Peyer's patch (tissue), 4 donors: ENCODE measurements at regions not wholly inside any gene's neighbourhood (a gene's known extent, or its start where the extent isn't known, plus 50 kb on each side); places are given as distances from the start of the nearest gene placed in this dataset.

Experiments
- DNase-seq, 3 donors: peaks; one replicate each; pipeline ENCODE4 v3.0.0-alpha.2; 2017 to 2019
- H3K27ac ChIP-seq, 4 donors: fragments of 200-600 bp; sonication (generic); one replicate each; pipeline ENCODE4 v1.5.1; 2016 to 2019
- H3K27me3 ChIP-seq, 2 donors: fragments of 200-600 bp; sonication (generic); one replicate each; pipeline ENCODE4 v1.5.1; 2019
- H3K36me3 ChIP-seq, 3 donors: fragments of 200-600 bp; sonication (generic); one replicate each; pipeline ENCODE4 v1.5.1; 2016 to 2019
- H3K4me1 ChIP-seq, 4 donors: fragments of 200-600 bp; sonication (generic); one replicate each; pipeline ENCODE4 v1.5.1; 2016 to 2019
- H3K4me3 ChIP-seq, 4 donors: fragments of 200-600 bp; sonication (generic); 1 replicate in 3 of 4; 2 replicates in 1 of 4; pipeline ENCODE4 v1.5.1; 2016 to 2019; ENCODE audit warnings: mild to moderate bottlenecking in 1 of 4
- H3K9me3 ChIP-seq, 4 donors: fragments of 200-600 bp; sonication (generic); one replicate each; pipeline ENCODE4 v1.5.1; 2016 to 2019; ENCODE audit warnings: mild to moderate bottlenecking in 1 of 4
- POLR2A ChIP-seq, 2 donors: fragments of 450-650 bp; IDR thresholded peaks; one replicate each; pipeline ENCODE4 v1.5.1; 2017; ENCODE audit warnings: antibody characterized with exemption in 2 of 2, mild to moderate bottlenecking in 2 of 2, moderate library complexity in 2 of 2
- TF ChIP-seq, protein P1 (sequence below), 6 experiments: fragments of 450-650 bp in 4 of 6; fragments of 200-600 bp in 2 of 6; sonication (generic) in 1 of 6; IDR thresholded peaks; one replicate each; pipeline ENCODE4 v1.5.1; 2017 to 2019; ENCODE audit warnings: antibody characterized with exemption in 6 of 6, mild to moderate bottlenecking in 3 of 6, moderate library complexity in 1 of 6

DNA sequence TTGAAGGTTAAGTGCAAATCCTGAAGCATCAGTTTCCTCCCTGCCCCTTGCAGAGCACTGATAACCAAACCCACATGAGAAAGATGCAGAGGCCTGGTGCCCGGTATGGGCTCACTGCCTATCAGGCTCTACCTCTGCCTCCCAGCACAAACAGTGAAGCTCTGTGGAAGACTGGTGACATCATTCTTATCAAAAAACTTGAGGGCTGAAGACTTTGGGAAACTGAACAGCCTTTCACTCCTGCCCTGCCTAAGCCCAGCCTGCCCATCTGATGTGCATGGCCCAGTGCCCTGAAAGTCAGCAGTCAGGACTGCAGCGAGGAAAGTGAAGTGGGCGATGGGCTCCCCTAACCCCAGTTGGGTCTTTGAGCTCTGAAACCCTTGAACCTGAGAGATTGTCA lies 174.8 kb upstream of the ARL4C start:
- no peak for DNase-seq
- Histone ChIP-seq H3K36me3 (no peaks in the 10 kb centered on the region), H3K4me1 (no peaks in the 10 kb centered on the region), H3K27me3 (no peaks in the 10 kb centered on the region), H3K9me3 (no peaks in the 10 kb centered on the region), H3K27ac (no peak overlapping the region), H3K4me3 (no peak overlapping the region)
- no peak for TF ChIP-seq POLR2A (IDR thresholded peaks at IDR 0.05)
- TF ChIP-seq, protein P1, sequence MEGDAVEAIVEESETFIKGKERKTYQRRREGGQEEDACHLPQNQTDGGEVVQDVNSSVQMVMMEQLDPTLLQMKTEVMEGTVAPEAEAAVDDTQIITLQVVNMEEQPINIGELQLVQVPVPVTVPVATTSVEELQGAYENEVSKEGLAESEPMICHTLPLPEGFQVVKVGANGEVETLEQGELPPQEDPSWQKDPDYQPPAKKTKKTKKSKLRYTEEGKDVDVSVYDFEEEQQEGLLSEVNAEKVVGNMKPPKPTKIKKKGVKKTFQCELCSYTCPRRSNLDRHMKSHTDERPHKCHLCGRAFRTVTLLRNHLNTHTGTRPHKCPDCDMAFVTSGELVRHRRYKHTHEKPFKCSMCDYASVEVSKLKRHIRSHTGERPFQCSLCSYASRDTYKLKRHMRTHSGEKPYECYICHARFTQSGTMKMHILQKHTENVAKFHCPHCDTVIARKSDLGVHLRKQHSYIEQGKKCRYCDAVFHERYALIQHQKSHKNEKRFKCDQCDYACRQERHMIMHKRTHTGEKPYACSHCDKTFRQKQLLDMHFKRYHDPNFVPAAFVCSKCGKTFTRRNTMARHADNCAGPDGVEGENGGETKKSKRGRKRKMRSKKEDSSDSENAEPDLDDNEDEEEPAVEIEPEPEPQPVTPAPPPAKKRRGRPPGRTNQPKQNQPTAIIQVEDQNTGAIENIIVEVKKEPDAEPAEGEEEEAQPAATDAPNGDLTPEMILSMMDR (IDR thresholded peaks at IDR 0.05): no peak

DNA sequence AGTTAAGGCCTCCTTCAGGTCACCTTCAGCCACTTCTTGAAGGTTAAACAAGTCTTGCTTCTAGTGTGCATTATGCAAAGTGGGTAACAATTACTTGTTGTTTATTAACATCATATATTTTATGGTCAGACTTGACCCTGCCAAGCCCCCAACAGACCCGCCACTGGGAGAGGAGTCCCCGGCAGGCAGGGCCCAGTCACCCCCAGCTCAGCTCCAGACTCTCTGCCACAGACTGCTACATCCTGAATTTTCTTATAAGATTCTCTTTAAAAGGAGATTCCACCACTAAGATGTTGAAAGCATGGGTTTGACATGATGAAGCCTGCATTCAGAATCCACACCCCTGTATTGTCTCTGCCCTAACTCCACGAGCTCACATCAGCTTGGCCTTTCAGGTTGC lies 174.3 kb upstream of the ARL4C start:
- H3K27me3 ChIP-seq: no peaks in the 10 kb centered on the region
- no peak overlapping the region for H3K4me3 ChIP-seq
- H3K4me1 ChIP-seq: no peaks in the 10 kb centered on the region
- H3K9me3 ChIP-seq: no peaks in the 10 kb centered on the region
- no peak for DNase-seq
- no peak overlapping the region for H3K27ac ChIP-seq
- TF ChIP-seq POLR2A (IDR thresholded peaks at IDR 0.05): no peak
- TF ChIP-seq, protein P1 (IDR thresholded peaks at IDR 0.05): no peak
- H3K36me3 ChIP-seq: no peaks in the 10 kb centered on the region

DNA sequence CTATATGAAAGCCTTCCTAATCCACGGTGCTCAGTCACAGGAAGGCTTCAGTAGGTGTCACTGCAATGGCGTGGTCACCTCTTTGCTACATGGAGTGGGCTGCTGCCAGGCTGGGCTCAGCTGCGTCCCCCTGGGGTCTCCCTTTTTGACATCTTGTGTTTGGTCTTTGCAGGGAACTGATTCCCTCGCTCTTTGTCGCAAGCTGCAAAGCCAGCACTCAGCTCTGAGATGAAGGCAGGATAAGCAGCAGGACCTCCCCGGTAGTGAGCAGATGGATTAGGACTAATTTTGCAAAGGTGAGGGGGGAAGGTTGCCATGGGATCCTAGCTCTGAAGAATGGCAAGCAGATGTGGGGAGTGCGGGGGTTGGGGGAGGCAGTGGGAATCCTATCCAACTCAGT lies 173.9 kb upstream of the ARL4C start:
- Histone ChIP-seq H3K27ac (no peak overlapping the region), H3K4me1 (no peaks in the 10 kb centered on the region), H3K4me3 (no peak overlapping the region), H3K36me3 (no peaks in the 10 kb centered on the region), H3K27me3 (no peaks in the 10 kb centered on the region), H3K9me3 (no peaks in the 10 kb centered on the region)
- DNase-seq: no peak
- TF ChIP-seq, protein P1 (IDR thresholded peaks at IDR 0.05): no peak
- TF ChIP-seq POLR2A (IDR thresholded peaks at IDR 0.05): no peak

DNA sequence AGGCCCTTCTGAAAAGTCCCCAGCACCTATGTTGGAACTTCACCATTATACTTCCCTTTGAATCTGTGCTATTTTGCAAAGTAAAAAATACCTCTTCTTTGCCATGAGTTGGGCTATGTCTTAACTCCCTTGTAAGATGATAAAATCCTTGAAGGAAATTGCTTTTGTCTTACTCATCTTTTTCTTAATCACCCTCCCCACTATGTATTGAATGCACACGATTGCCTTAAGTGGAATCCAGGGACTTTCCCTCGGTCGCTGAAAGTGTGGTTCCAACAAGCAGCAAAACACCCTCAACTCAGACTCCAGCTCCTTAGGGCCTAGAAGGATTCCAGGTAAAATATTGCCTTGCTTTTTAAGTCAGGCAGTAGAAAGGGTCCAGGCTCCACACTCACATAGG lies 173.2 kb upstream of the ARL4C start:
- DNase-seq: no peak
- H3K27ac ChIP-seq: no peak overlapping the region
- no peaks in the 10 kb centered on the region for H3K36me3 ChIP-seq
- H3K27me3 ChIP-seq: no peaks in the 10 kb centered on the region
- H3K4me3 ChIP-seq: no peak overlapping the region
- H3K4me1 ChIP-seq: no peaks in the 10 kb centered on the region
- no peak for TF ChIP-seq POLR2A (IDR thresholded peaks at IDR 0.05)
- TF ChIP-seq, protein P1 (IDR thresholded peaks at IDR 0.05): no peak
- H3K9me3 ChIP-seq: no peaks in the 10 kb centered on the region

DNA sequence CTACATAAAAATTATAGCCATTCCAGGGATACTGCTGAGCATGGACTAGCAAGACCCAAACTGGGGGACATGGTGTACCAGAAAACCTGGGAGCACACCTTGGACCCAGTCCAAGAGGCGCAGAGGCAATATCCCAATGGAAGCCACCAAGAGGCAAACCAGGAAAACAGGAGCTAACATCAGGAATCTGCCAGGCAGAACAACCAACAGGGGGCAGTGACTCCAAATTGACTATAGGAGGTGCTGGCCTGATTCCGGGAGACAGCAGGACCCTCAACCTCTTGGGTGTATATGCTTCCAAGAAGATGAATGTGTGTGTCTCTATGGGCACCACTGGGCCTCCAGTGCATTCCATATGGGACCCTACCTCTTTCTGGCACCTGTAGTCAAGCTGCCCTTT lies 172.7 kb upstream of the ARL4C start:
- no peaks in the 10 kb centered on the region for H3K36me3 ChIP-seq
- H3K27me3 ChIP-seq: no peaks in the 10 kb centered on the region
- TF ChIP-seq, protein P1 (IDR thresholded peaks at IDR 0.05): no peak
- TF ChIP-seq POLR2A (IDR thresholded peaks at IDR 0.05): no peak
- H3K4me3 ChIP-seq: no peak overlapping the region
- H3K4me1 ChIP-seq: no peaks in the 10 kb centered on the region
- no peaks in the 10 kb centered on the region for H3K9me3 ChIP-seq
- DNase-seq: no peak
- H3K27ac ChIP-seq: no peak overlapping the region

DNA sequence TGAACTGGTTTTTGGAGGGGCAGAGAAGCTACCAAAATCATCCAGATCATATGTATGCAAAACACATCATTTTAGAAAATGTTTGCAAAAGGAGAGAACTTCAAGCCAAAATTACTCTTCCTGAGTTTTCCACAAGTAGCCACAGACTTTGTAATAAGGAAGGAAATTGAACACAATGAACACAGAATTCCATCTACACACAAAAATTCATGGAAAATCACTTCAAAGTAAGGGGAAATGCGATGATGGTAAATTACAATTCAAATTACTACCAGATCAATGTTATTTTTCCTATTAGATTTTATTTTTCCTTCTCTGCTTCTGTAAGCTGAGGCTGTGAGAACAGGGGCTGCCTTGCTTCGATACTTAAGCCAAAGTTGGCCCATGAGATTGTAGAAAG lies 172.1 kb upstream of the ARL4C start:
- no peaks in the 10 kb centered on the region for H3K4me1 ChIP-seq
- H3K36me3 ChIP-seq: no peaks in the 10 kb centered on the region
- no peaks in the 10 kb centered on the region for H3K27me3 ChIP-seq
- DNase-seq: no peak
- no peak for TF ChIP-seq POLR2A (IDR thresholded peaks at IDR 0.05)
- TF ChIP-seq, protein P1 (IDR thresholded peaks at IDR 0.05): no peak
- H3K4me3 ChIP-seq: no peak overlapping the region
- H3K9me3 ChIP-seq: no peaks in the 10 kb centered on the region
- H3K27ac ChIP-seq: no peak overlapping the region
